ELF-1 (cell line): ENCODE measurements at regions not wholly inside any gene's neighbourhood (a gene's known extent, or its start where the extent isn't known, plus 50 kb on each side); places are given as distances from the start of the nearest gene placed in this dataset.
"Not testable (repeated sequence)": the region's sequence is repeated elsewhere in the genome, so short reads cannot be mapped to it uniquely, and the experiment has no call there.

Experiments
- DNase-seq: peaks from one replicate; pipeline ENCODE4 v3.0.0-alpha.2; 2016; ENCODE audit warnings: low read depth, low spot score

GRCh38 chr4:10831727-10832408 lies 147.3 kb upstream of the CLNK start:
- DNase-seq, result no peak

DNA sequence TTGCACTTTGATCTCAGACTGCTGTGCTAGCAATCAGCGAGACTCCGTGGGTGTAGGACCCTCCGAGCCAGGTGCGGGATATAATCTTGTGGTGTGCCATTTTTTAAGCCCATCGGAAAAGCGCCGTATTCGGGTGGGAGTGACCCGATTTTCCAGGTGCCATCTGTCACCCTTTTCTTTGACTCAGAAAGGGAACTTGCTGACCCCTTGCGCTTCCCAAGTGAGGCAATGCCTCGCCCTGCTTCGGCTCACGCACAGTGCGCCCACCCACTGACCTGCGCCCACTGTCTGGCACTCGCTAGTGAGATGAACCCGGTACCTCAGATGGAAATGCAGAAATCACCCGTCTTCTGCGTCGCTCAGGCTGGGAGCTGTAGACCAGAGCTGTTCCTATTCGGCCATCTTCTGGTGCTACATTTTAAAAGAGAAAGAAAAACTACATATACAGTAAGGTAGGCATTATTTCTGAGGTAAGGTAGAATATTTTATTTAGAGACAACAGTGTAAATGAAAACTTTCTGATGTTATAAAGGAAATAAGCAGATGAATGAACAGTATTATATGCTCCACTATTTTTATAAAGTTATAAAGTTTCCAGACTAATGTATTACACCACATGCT lies 144.5 kb upstream of the CLNK start:
- peak; percentile 70 for DNase-seq

- no peak for DNase-seq
These were observed 137.3 kb upstream of the CLNK start for GRCh38 chr4:10821826-10822225.

GRCh38 chr4:10816571-10816970 lies 132.0 kb upstream of the CLNK start:
- no peak for DNase-seq

DNA sequence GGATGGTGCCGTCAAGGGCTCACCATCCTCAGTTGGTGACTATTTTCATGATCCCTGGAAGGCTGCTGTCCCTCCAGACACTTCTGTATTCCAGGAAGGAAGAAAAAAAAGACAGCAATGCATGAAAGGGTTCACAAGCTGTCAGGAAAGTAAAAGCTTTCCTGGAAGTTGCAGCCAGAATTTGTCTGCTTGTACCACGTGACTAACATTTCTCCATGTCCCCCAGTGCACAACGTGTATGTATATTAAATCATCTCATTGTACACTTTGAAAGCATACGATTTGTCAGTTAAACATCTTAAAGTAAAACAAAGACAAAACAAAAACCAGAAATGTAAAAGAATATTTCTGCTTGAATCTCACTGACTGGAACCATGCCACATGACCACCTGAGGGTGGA lies 127.4 kb upstream of the CLNK start:
- no peak for DNase-seq

DNA sequence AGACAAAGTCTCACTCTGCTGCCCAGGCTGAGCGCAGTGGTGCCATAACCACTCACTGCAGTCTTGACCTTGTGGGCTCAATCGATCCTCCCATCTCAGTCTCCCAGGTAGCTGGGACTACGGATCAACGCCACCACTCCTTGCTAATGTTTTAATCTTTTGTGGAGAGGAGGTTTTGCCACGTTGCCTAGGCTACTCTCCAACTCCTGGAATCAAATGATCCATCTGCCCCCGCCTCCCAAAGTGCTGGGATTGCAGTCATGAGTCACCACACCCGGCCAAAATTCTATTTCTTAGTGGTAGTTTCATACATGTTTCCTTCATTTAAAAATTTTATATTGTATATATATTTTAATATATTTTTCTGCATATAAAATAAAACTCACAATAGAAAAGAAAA lies 125.8 kb upstream of the CLNK start:
- no peak for DNase-seq

DNA sequence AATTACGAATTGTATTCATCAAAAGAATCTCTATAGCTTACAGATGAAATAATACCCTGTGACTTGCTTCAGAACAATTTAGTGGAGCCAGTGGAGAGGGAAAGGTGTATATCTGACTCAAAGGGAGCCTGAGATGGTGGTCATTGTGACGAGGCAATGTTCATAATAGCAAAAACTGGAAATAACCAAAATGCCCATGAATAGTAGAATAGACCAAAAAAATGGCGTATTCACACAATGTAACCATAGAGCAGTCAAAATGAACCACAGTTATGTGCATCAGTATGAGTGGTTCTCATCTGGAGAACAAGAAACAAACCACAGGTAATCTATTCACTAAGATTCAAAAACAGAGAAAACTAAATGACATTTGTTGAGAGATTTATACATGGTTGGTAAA lies 125.3 kb upstream of the CLNK start:
- no peak for DNase-seq

DNA sequence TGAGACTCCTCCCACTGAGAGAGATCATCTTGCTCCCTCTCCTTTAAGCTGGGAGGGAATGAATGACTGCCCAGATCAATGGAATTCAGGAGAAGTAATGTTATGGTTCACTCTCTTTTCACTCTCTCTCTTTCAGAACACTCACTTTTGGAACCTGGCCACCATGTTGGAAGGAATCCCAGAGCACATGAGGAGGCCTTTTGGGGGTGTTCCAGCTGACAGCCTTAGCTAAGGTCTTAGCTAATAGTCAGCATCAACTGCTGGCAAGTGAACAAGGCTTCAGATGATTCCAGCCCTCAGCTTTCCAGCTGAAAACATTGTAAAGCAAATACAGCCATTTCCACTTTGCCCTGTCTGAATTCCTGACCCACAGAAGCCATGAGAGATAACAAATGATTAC lies 124.0 kb upstream of the CLNK start:
- DNase-seq, result no peak

- no peak for DNase-seq
These were observed 122.5 kb upstream of the CLNK start for GRCh38 chr4:10806953-10807645.

GRCh38 chr4:10803713-10804343 lies 119.3 kb upstream of the CLNK start:
- no peak for DNase-seq

- DNase-seq, result no peak
These were observed 102.8 kb upstream of the CLNK start for GRCh38 chr4:10787365-10787764.

DNA sequence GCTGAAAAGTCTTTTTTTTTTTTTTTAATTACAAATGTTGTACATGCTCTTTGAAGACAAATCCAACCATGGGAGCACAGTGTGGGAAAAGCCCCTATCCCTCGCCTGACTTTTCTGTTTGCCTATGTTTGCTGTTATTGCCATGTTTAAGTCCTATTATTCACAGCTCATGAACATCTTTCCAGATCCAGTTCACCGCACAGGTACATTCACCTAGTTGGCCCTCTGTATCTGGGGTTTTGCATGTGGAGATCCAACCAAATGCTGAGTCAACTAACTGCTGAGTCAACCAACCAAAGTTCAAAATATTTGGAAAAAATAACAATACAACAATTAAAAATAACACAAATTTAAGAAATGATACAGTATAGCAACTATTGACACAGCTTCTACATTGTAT lies 100.1 kb upstream of the CLNK start:
- no peak for DNase-seq

DNA sequence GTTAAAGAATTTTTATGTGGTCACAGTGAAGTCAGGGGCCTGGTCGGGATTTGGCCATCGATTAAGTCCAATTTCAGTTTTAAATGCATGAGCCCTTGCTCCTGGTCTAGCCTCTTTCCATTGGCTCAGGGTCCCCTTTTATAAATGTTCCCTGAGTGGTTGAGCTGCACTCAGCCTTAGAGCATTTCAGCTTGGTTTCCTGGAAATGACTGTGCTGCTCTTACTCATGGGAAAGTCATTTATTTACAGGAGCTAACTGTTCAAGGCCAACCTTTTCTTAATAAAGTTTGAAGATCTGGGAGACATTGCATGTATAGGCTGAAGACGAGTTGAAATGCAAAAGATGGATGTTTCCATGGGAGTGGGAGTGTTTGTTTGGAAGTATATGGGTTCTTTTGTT lies 98.8 kb upstream of the CLNK start:
- peak; percentile 13 for DNase-seq

- DNase-seq, result no peak
These were observed 97.2 kb upstream of the CLNK start for GRCh38 chr4:10781805-10782204.

DNA sequence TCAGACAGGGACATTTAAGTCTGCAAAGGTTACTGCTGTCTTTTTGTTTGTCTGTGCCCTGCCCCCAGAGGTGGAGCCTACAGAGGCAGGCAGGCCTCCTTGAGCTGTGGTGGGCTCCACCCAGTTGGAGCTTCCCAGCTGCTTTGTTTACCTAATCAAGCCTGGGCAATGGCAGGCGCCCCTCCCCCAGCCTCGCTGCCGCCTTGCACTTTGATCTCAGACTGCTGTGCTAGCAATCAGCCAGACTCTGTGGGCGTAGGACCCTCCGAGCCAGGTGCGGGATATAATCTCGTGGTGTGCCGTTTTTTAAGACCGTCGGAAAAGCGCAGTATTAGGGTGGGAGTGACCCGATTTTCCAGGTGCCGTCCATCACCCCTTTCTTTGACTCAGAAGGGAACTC lies 96.2 kb upstream of the CLNK start:
- DNase-seq, result not testable (repeated sequence)

- not testable (repeated sequence) for DNase-seq
These were observed 90.6 kb upstream of the CLNK start for GRCh38 chr4:10775132-10775531.

DNA sequence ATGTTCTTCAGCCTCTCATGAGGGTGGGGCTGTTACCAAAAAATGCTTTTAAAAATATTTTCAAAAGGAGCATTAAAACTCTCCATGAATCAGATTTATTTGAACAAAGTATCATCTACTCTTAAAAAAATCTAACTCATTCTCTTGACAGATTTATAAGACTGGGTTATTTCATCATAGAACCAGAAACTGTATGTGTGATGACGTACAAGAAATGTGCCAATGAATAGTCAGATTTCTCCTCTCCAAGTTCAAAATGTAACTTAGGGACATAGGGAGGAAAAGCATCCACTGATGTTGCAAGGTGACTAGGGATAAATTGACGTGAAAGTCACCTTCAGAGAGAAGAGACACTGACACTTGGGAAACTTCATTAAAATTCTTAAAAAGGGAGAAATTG lies 89.1 kb upstream of the CLNK start:
- DNase-seq, result no peak

DNA sequence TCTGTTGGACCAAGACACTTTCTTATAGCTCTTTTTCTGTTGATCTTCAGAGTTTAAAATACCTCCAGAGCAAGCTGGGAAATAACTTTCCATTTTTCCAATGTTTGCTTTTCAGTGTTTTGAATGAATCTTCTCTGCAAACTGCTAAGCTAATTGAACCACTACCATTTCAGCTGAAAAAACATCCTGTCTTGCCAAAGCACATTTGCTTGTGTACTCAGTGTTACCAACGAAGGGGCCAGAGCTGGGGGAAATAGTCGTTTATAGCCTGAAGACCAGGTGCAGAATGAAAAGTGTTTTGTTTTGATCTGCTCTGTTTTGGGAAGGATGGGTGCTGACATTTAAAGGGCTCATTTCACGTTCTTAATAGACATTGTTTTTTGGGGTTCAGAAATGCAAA lies 88.4 kb upstream of the CLNK start:
- no peak for DNase-seq

DNA sequence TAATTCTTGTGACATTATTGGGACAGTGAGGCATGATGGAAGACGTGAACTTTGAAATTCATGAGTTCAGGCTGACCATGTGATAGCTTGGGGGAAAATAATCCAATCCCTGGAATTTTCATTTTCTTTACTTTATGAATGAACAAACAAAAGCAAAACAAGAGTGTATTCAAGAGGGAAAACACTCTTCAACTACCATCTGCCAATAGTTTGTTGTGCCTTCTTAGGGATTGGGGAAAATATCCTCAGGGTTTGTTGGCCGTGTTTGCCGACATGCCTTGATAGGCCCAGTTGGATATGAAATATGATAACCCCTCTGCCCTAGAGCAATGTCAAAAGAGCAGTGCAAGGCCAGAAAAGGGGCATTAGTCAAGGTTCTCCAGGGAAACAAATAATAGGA lies 80.8 kb upstream of the CLNK start:
- DNase-seq, result no peak

- peak; percentile 57 for DNase-seq
These were observed 78.0 kb upstream of the CLNK start for GRCh38 chr4:10762561-10762960.

- no peak for DNase-seq
These were observed 77.3 kb upstream of the CLNK start for GRCh38 chr4:10761903-10762302.

- DNase-seq, result no peak
These were observed 75.5 kb upstream of the CLNK start for GRCh38 chr4:10760086-10760485.

DNA sequence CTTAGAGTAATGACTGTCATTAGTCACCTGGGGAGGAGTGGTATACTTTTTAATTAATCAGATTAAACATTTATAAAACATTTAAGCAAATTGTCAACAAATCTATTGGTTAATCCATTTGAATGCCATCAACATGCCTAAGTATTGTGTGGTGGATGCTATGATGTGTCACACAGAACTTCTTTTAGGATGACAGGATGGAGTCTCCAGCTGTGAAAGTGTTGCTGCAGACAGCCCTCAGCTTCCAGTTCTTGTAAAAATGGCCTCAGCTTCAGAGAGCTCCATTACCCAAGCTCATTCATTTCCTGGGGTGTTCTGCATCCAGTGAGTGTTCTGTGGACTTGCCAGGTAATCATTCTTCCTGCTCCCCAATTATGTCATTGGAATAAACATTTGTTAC lies 74.3 kb upstream of the CLNK start:
- no peak for DNase-seq
